PC-3 (cell line): ENCODE measurements at regions not wholly inside any gene's neighbourhood (a gene's known extent, or its start where the extent isn't known, plus 50 kb on each side); places are given as distances from the start of the nearest gene placed in this dataset.

Experiments used
- ATAC-seq: fragments of 200-7000 bp; cut with Tn5 transposase; 2 replicates; pipeline ENCODE4 v1.9.1; 2020; ENCODE audit warnings: mild to moderate bottlenecking, moderate library complexity
- BruUV-seq: library from RNA; stranded (reverse); fragments of 400-500 nt; replicated peaks from 2 replicates; lab custom pipeline; 2021; lab: Mats Ljungman, UMichigan
- CTCF ChIA-PET: fragments of 300-600 bp; sonication (Branson Sonifier 250); formaldehyde crosslinking; loops from one replicate; lab custom pipeline; 2022; ENCODE audit warnings: antibody characterized with exemption; lab: Charles Lee
- POLR2A ChIA-PET: fragments of 300-600 bp; sonication (Branson Sonifier 250); formaldehyde crosslinking; loops from one replicate; lab custom pipeline; 2022; ENCODE audit warnings: antibody characterized with exemption; ENCODE audit not compliant: unreplicated experiment; lab: Charles Lee
- DNase-seq: peaks from one replicate; pipeline ENCODE4 v3.0.0-alpha.2; 2015
- H2AFZ ChIP-seq: fragments of 300-600 bp; sonication (generic); 2 replicates; pipeline ENCODE4 v1.6.0; 2016; ENCODE audit warnings: antibody characterized with exemption, low read length
- H3F3A ChIP-seq: fragments of 300-600 bp; sonication (generic); one replicate; pipeline ENCODE4 v1.6.0; 2017; ENCODE audit warnings: antibody characterized with exemption, low read length, control low read depth, mild to moderate bottlenecking; ENCODE audit not compliant: unreplicated experiment
- H3K27ac ChIP-seq: fragments of 300-600 bp; sonication (generic); 2 replicates; pipeline ENCODE4 v1.5.1; 2016; ENCODE audit warnings: mild to moderate bottlenecking, low read length
- H3K27me3 ChIP-seq: fragments of 300-600 bp; sonication (generic); 2 replicates; pipeline ENCODE4 v1.6.1; 2016; ENCODE audit warnings: low read length, mixed read lengths
- H3K36me3 ChIP-seq: fragments of 300-600 bp; sonication (generic); 2 replicates; pipeline ENCODE4 v1.6.1; 2016; ENCODE audit warnings: low read depth, mixed run types, low read length, mixed read lengths
- H3K4me1 ChIP-seq: fragments of 300-600 bp; sonication (generic); 2 replicates; pipeline ENCODE4 v1.5.1; 2016; ENCODE audit warnings: low read length; ENCODE audit not compliant: insufficient read depth
- H3K4me2 ChIP-seq: fragments of 300-600 bp; sonication (generic); 2 replicates; pipeline ENCODE4 v1.6.0; 2016; ENCODE audit warnings: low read length
- H3K4me3 ChIP-seq: fragments of 300-600 bp; sonication (generic); 2 replicates; pipeline ENCODE4 v1.5.1; 2016; ENCODE audit warnings: mild to moderate bottlenecking, low read length, mixed read lengths
- H3K79me2 ChIP-seq: fragments of 300-600 bp; sonication (generic); 2 replicates; pipeline ENCODE4 v1.6.1; 2017; ENCODE audit warnings: low read length, mixed read lengths
- H3K9ac ChIP-seq: fragments of 300-600 bp; sonication (generic); 2 replicates; pipeline ENCODE4 v1.6.0; 2016; ENCODE audit warnings: mild to moderate bottlenecking, low read length
- H3K9me2 ChIP-seq: fragments of 300-600 bp; sonication (generic); replicated peaks from 2 replicates; pipeline ENCODE4 v1.6.1; 2016; ENCODE audit warnings: mixed run types, low read length, mixed read lengths
- H3K9me3 ChIP-seq: fragments of 300-600 bp; sonication (generic); 2 replicates; pipeline ENCODE4 v1.6.1; 2016; ENCODE audit warnings: low read length, mixed read lengths
- H4K20me1 ChIP-seq: fragments of 300-600 bp; sonication (generic); 2 replicates; pipeline ENCODE4 v1.6.1; 2016; ENCODE audit warnings: low read length, mixed read lengths
- EZH2 ChIP-seq: fragments of 300-600 bp; sonication (generic); IDR thresholded peaks from one replicate; pipeline ENCODE4 v1.6.1; 2017; ENCODE audit warnings: antibody characterized with exemption, mild to moderate bottlenecking, low read length; ENCODE audit not compliant: unreplicated experiment
- EZH2phosphoT487 ChIP-seq: fragments of 300-600 bp; sonication (generic); IDR thresholded peaks from 2 replicates; pipeline ENCODE4 v1.6.1; 2018; ENCODE audit warnings: mild to moderate bottlenecking, antibody characterized with exemption, low read length, borderline replicate concordance
- intact Hi-C: fragments of 100-400 bp; cut with micrococcal nuclease; formaldehyde crosslinking; loops from 2 replicates; pipeline ENCODE4 v1.9.0; 2023
- TF ChIP-seq, protein P1 (sequence below): fragments of 300-600 bp; sonication (generic); conservative IDR thresholded peaks from 2 replicates; pipeline ENCODE4 v1.5.1; 2017; ENCODE audit warnings: antibody characterized with exemption, low read depth, mild to moderate bottlenecking, low read length

DNA sequence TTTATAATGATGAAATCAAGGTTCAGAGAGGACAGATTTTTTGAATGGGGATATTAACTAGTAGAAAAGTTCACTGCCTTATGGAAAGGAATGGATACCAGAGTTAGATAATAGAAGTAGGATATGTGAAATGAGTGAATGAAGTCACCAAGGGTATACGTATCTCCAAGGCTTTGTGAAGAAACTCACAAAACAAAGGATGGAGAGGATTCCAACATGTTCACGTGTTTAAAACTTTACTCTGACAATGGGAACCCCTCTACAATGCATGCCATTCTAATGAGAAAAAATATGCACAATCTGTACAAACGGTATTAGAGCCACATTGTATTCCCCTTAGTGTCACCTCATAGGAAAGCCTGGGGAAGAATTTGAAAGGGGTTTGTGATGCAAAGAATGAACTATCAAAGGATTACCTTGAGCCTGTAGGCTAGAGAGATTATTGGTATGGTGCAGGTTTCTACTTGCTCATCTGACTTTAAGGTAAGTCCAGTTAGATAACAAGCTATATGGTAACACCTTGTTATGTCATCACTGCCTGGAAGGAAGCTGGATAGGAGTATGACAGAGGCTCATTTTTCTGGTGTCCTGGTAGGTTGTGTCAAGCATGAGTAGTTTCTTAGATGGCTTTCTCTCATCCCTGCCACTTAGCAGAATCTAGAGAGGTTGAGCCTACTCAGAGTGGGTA lies 250.3 kb upstream of the SEMA6A start:
- H3K27me3 ChIP-seq = no peaks in the 10 kb centered on the region
- ChIA-PET POLR2A (no interaction called here), CTCF (no interaction called here)
- no peak overlapping the region for H2AFZ ChIP-seq
- H3K4me1 ChIP-seq = no peaks in the 10 kb centered on the region
- no peak overlapping the region for H3K4me3 ChIP-seq
- H3K9me2 ChIP-seq = no peaks in the 10 kb centered on the region
- H3K36me3 ChIP-seq = no peaks in the 10 kb centered on the region
- ATAC-seq = no peak
- intact Hi-C loops = no loop called here
- no peaks in the 10 kb centered on the region for H3F3A ChIP-seq
- TF ChIP-seq EZH2phosphoT487 (no peak), EZH2 (no peak)
- TF ChIP-seq, protein P1, sequence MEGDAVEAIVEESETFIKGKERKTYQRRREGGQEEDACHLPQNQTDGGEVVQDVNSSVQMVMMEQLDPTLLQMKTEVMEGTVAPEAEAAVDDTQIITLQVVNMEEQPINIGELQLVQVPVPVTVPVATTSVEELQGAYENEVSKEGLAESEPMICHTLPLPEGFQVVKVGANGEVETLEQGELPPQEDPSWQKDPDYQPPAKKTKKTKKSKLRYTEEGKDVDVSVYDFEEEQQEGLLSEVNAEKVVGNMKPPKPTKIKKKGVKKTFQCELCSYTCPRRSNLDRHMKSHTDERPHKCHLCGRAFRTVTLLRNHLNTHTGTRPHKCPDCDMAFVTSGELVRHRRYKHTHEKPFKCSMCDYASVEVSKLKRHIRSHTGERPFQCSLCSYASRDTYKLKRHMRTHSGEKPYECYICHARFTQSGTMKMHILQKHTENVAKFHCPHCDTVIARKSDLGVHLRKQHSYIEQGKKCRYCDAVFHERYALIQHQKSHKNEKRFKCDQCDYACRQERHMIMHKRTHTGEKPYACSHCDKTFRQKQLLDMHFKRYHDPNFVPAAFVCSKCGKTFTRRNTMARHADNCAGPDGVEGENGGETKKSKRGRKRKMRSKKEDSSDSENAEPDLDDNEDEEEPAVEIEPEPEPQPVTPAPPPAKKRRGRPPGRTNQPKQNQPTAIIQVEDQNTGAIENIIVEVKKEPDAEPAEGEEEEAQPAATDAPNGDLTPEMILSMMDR = no peak
- H3K27ac ChIP-seq = no peak overlapping the region
- no peak overlapping the region for H3K4me2 ChIP-seq
- no peak for DNase-seq
- BruUV-seq = no TSS peak
- no peak overlapping the region for H3K9ac ChIP-seq
- no peaks in the 10 kb centered on the region for H4K20me1 ChIP-seq
- H3K9me3 ChIP-seq = no peaks in the 10 kb centered on the region
- no peaks in the 10 kb centered on the region for H3K79me2 ChIP-seq

DNA sequence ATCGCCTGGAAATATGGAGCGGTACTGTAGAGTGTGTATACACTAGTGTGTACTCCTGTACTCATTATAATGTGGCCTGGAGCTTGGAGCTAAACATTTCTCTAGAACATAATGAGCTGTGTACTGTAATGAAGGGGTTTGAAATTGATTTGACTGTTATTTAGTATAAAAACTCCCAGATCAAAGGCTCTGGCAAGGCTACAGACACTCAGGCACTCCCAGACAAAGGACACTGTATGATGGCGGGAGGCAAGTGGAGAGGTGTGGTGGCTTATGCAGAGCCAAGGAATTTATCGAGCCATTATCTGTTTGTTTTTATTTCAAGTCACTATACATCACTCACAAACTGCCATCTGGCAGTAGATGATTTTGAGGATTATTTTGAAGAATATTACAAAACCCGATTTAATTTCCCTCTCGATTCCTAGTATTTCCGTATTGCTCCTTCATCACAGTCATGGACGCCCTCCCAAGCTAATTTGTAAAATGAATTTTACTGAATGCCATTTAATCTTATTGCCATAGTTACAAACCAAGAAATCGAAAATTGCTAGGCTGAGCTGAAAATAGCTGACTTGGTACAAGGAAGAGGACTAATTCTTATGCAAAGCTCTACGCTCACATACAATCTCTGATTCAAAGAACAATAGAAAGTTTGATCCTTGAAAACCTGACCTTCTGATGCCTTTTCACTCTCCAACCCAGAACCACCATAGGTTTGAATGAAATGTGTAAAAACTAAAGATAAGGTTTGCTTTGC lies 240.2 kb upstream of the SEMA6A start:
- no peak overlapping the region for H3K4me3 ChIP-seq
- H3K9me2 ChIP-seq = no peaks in the 10 kb centered on the region
- H3K27ac ChIP-seq = no peak overlapping the region
- intact Hi-C loops = no loop called here
- H3K9ac ChIP-seq = no peak overlapping the region
- H3K9me3 ChIP-seq = no peaks in the 10 kb centered on the region
- no peak for ATAC-seq
- DNase-seq = no peak
- no peak overlapping the region for H2AFZ ChIP-seq
- H3K4me1 ChIP-seq = no peaks in the 10 kb centered on the region
- no peak overlapping the region for H3K4me2 ChIP-seq
- POLR2A ChIA-PET = no interaction called here
- TF ChIP-seq EZH2 (no peak), EZH2phosphoT487 (no peak)
- TF ChIP-seq, protein P1 = no peak
- CTCF ChIA-PET = no interaction called here
- no TSS peak for BruUV-seq
- no peaks in the 10 kb centered on the region for H3K79me2 ChIP-seq
- H3K27me3 ChIP-seq = no peaks in the 10 kb centered on the region
- H3K36me3 ChIP-seq = no peaks in the 10 kb centered on the region
- no peaks in the 10 kb centered on the region for H3F3A ChIP-seq
- H4K20me1 ChIP-seq = no peaks in the 10 kb centered on the region

DNA sequence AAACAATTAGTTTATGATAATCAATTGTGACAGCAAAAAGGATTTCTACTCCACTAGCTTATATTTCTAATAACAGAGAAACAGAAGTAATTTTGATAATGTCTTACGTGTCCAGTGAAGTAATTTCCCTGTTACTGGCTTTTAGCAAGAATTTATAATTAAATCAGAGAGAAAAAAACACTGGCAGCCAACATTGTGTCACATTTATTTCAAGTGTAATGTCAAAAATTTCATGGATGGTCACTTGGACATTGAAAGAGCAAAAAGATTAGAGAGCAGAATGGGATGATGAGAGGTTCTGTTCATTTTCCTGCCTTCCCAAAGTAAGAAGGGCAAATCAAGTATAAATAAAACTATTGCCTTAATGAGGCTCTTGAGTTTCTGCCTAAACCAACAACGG lies 239.3 kb upstream of the SEMA6A start:
- Histone ChIP-seq H3K9me2 (no peaks in the 10 kb centered on the region), H3F3A (no peaks in the 10 kb centered on the region), H3K79me2 (no peaks in the 10 kb centered on the region), H3K36me3 (no peaks in the 10 kb centered on the region), H3K27ac (no peak overlapping the region), H3K9me3 (no peaks in the 10 kb centered on the region), H3K4me1 (no peaks in the 10 kb centered on the region), H3K9ac (no peak overlapping the region), H2AFZ (no peak overlapping the region), H4K20me1 (no peaks in the 10 kb centered on the region), H3K27me3 (no peaks in the 10 kb centered on the region), H3K4me3 (no peak overlapping the region), H3K4me2 (no peak overlapping the region)
- intact Hi-C loops = no loop called here
- POLR2A ChIA-PET = no interaction called here
- CTCF ChIA-PET = no interaction called here
- TF ChIP-seq, protein P1 = no peak
- TF ChIP-seq EZH2 (no peak), EZH2phosphoT487 (no peak)
- ATAC-seq (no peak), DNase-seq (no peak)
- BruUV-seq = no TSS peak
